ENCODE measurements at regions not wholly inside any gene's neighbourhood (a gene's known extent, or its start where the extent isn't known, plus 50 kb on each side); places are given as distances from the start of the nearest gene placed in this dataset.

DNA sequence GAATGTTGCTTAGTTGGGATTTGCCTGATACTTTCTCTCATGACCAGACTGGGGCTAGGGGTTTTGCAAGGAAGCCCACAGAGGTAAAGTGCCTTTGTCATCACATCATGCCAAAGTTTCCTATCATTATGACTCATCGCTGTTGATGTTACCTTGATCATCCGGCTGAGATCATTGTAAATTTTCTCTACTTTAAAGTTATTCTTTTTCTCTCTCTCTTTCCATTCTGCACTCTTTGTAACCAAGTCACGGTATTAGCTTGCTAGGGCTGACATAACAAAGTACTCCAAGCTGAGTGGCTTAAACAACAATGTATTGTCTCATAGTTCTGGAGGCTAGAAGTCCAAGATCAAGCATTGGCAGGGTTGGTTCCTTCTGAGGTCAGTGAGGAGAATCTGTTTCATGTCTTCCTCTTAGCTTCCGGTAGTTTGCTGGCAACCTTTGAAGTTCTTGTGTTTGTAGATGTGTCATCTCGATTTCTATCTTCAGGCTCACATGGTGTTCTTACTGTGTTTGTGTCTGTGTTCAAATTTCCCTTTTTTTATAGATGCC is 113.0 kb downstream of the DTHD1 start:
- DNase-seq: no peak
- Histone ChIP-seq H3K27me3 (no peaks in the 10 kb centered on the region), H3K4me1 (no peaks in the 10 kb centered on the region), H3K36me3 (no peaks in the 10 kb centered on the region), H3K9me3 (no peaks in the 10 kb centered on the region), H3K4me3 (no peak overlapping the region), H3K27ac (no peak overlapping the region)
- intact Hi-C loops (cut with DNase I): no loop called here
- TF ChIP-seq, protein P1, sequence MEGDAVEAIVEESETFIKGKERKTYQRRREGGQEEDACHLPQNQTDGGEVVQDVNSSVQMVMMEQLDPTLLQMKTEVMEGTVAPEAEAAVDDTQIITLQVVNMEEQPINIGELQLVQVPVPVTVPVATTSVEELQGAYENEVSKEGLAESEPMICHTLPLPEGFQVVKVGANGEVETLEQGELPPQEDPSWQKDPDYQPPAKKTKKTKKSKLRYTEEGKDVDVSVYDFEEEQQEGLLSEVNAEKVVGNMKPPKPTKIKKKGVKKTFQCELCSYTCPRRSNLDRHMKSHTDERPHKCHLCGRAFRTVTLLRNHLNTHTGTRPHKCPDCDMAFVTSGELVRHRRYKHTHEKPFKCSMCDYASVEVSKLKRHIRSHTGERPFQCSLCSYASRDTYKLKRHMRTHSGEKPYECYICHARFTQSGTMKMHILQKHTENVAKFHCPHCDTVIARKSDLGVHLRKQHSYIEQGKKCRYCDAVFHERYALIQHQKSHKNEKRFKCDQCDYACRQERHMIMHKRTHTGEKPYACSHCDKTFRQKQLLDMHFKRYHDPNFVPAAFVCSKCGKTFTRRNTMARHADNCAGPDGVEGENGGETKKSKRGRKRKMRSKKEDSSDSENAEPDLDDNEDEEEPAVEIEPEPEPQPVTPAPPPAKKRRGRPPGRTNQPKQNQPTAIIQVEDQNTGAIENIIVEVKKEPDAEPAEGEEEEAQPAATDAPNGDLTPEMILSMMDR (IDR thresholded peaks at IDR 0.05): no peak
- ATAC-seq: no peak

- peak in 1 of 4 donors; percentile 25 for DNase-seq
- intact Hi-C loops (cut with DNase I): no loop called here
Measured at GRCh38 chr4:36399762-36400353, 118.4 kb downstream of the DTHD1 start.

GRCh38 chr4:36402008-36402758 is 120.8 kb downstream of the DTHD1 start:
- TF ChIP-seq, protein P1 (IDR thresholded peaks at IDR 0.05): no peak
- no peaks in the 10 kb centered on the region for H3K4me1 ChIP-seq
- no peak for ATAC-seq
- DNase-seq: no peak
- H3K27ac ChIP-seq: no peak overlapping the region
- no peaks in the 10 kb centered on the region for H3K27me3 ChIP-seq
- no peaks in the 10 kb centered on the region for H3K36me3 ChIP-seq
- intact Hi-C loops (cut with DNase I): no loop called here
- no peak overlapping the region for H3K4me3 ChIP-seq
- no peaks in the 10 kb centered on the region for H3K9me3 ChIP-seq

More at GRCh38 chr4:36399762-36400353, 118.4 kb downstream of the DTHD1 start:
- TF ChIP-seq, protein P1 (IDR thresholded peaks at IDR 0.05): peak; percentile 53 to 57
- no peaks in the 10 kb centered on the region for H3K4me1 ChIP-seq
- no peak overlapping the region for H3K4me3 ChIP-seq
- H3K36me3 ChIP-seq: no peaks in the 10 kb centered on the region
- H3K27me3 ChIP-seq: no peaks in the 10 kb centered on the region
- no peak overlapping the region for H3K27ac ChIP-seq
- H3K9me3 ChIP-seq: no peaks in the 10 kb centered on the region
- peak; percentile 61 for ATAC-seq

- H3K36me3 ChIP-seq: no peaks in the 10 kb centered on the region
- intact Hi-C loops (cut with DNase I): no loop called here
- H3K27ac ChIP-seq: no peak overlapping the region
- TF ChIP-seq, protein P1 (IDR thresholded peaks at IDR 0.05): no peak
- no peaks in the 10 kb centered on the region for H3K4me1 ChIP-seq
- ATAC-seq (no peak), DNase-seq (no peak)
- H3K27me3 ChIP-seq: peaks cover 3 to 5% of the 10 kb centered on the region in 2 donors
- no peak overlapping the region for H3K4me3 ChIP-seq
- H3K9me3 ChIP-seq: no peaks in the 10 kb centered on the region
Measured at GRCh38 chr4:36411338-36411737, 129.9 kb downstream of the DTHD1 start.

- no peaks in the 10 kb centered on the region for H3K4me1 ChIP-seq
- intact Hi-C loops (cut with DNase I): no loop called here
- H3K9me3 ChIP-seq: no peaks in the 10 kb centered on the region
- peaks cover 3 to 14% of the 10 kb centered on the region in 2 donors for H3K27me3 ChIP-seq
- no peaks in the 10 kb centered on the region for H3K36me3 ChIP-seq
- no peak overlapping the region for H3K27ac ChIP-seq
- TF ChIP-seq, protein P1 (IDR thresholded peaks at IDR 0.05): no peak
- H3K4me3 ChIP-seq: no peak overlapping the region
- no peak for DNase-seq
- ATAC-seq: peak; percentile 44
Measured at GRCh38 chr4:36414248-36414647, 132.8 kb downstream of the DTHD1 start.

All from left lung (tissue), 4 donors.